IMR-90 (cell line): ENCODE measurements at regions not wholly inside any gene's neighbourhood (a gene's known extent, or its start where the extent isn't known, plus 50 kb on each side); places are given as distances from the start of the nearest gene placed in this dataset.

Experiments used
- ATAC-seq: fragments of 200-7000 bp; cut with Tn5 transposase; 2 replicates; pipeline ENCODE4 v1.9.1; 2020; ENCODE audit warnings: low read depth, mild to moderate bottlenecking, moderate library complexity
- BruUV-seq: library from RNA; stranded (reverse); fragments of 400-500 nt; replicated peaks from 2 replicates; lab custom pipeline; 2021; lab: Mats Ljungman, UMichigan
- CTCF ChIA-PET: fragments of 300-600 bp; formaldehyde crosslinking; extraction: SDS; loops from one replicate; lab custom pipeline; 2021; ENCODE audit warnings: antibody characterized with exemption; lab: Yijun Ruan, JAX
- POLR2A ChIA-PET: fragments of 300-600 bp; sonication (Branson Sonifier 250); formaldehyde crosslinking; loops from one replicate; lab custom pipeline; 2022; ENCODE audit warnings: antibody characterized with exemption; ENCODE audit not compliant: unreplicated experiment; lab: Charles Lee
- DNase-seq: peaks from one replicate; pipeline ENCODE4 v3.0.0; 2013
- H2AFZ ChIP-seq: replicated peaks from 2 replicates; pipeline ENCODE3; 2013; ENCODE audit warnings: low read length, mild to moderate bottlenecking; ENCODE audit not compliant: poor library complexity
- H2AK5ac ChIP-seq: 2 replicates; pipeline ENCODE4 v1.6.1; 2013; ENCODE audit warnings: low read depth, low read length, inconsistent platforms
- H2AK9ac ChIP-seq: replicated peaks from 2 replicates; pipeline ENCODE3; 2013; ENCODE audit warnings: mild to moderate bottlenecking, low read depth, low read length, moderate library complexity; ENCODE audit not compliant: poor library complexity
- H2BK120ac ChIP-seq: 2 replicates; pipeline ENCODE4 v1.6.1; 2013; ENCODE audit warnings: low read depth, low read length, inconsistent platforms
- H2BK15ac ChIP-seq: 3 replicates; pipeline ENCODE4 v1.6.1; 2013; ENCODE audit warnings: low read depth, low read length, inconsistent platforms
- H2BK20ac ChIP-seq: 2 replicates; pipeline ENCODE4 v1.6.1; 2013; ENCODE audit warnings: low read depth, mild to moderate bottlenecking, inconsistent platforms, low read length, moderate library complexity
- H2BK5ac ChIP-seq: 2 replicates; pipeline ENCODE4 v1.6.1; 2013; ENCODE audit warnings: mild to moderate bottlenecking, low read depth, low read length, inconsistent platforms; ENCODE audit not compliant: poor library complexity, severe bottlenecking
- H3K14ac ChIP-seq: replicated peaks from 2 replicates; pipeline ENCODE4 v1.6.1; 2013; ENCODE audit warnings: low read depth, low read length, inconsistent platforms
- H3K18ac ChIP-seq: 2 replicates; pipeline ENCODE4 v1.6.1; 2013; ENCODE audit warnings: low read depth, low read length, control low read depth
- H3K23ac ChIP-seq: 2 replicates; pipeline ENCODE4 v1.6.1; 2013; ENCODE audit warnings: low read depth, low read length, inconsistent platforms
- H3K27ac ChIP-seq: 2 replicates; pipeline ENCODE4 v1.5.1; 2013; ENCODE audit warnings: mild to moderate bottlenecking, control low read depth, low read length; ENCODE audit not compliant: insufficient read depth
- H3K27me3 ChIP-seq: 2 replicates; pipeline ENCODE4 v1.6.1; 2013; ENCODE audit warnings: low read length; ENCODE audit not compliant: control insufficient read depth, insufficient read depth
- H3K36me3 ChIP-seq: 2 replicates; pipeline ENCODE4 v1.6.1; 2013; ENCODE audit warnings: low read length, mixed read lengths; ENCODE audit not compliant: control insufficient read depth, insufficient read depth
- H3K4ac ChIP-seq: 2 replicates; pipeline ENCODE4 v1.6.1; 2013; ENCODE audit warnings: low read depth, low read length, inconsistent platforms
- H3K4me1 ChIP-seq: 2 replicates; pipeline ENCODE4 v1.6.1; 2013; ENCODE audit warnings: low read length, mixed read lengths; ENCODE audit not compliant: control insufficient read depth, insufficient read depth
- H3K4me2 ChIP-seq: 2 replicates; pipeline ENCODE4 v1.6.1; 2013; ENCODE audit warnings: low read depth, mild to moderate bottlenecking, control low read depth, low read length, moderate library complexity
- H3K4me3 ChIP-seq: 2 replicates; pipeline ENCODE4 v1.5.1; 2013; ENCODE audit warnings: low read depth, mild to moderate bottlenecking, control low read depth, low read length, moderate library complexity; ENCODE audit not compliant: insufficient read depth
- H3K56ac ChIP-seq: 2 replicates; pipeline ENCODE4 v1.6.1; 2013; ENCODE audit warnings: low read length, inconsistent platforms; ENCODE audit not compliant: insufficient read depth; ENCODE audit errors: extremely low read depth
- H3K79me1 ChIP-seq, 2 experiments: 2 replicates each; pipeline ENCODE4 v1.6.1; 2013; ENCODE audit warnings: low read length in 2 of 2, inconsistent platforms in 1 of 2, low read depth in 1 of 2
- H3K9ac ChIP-seq: 2 replicates; pipeline ENCODE4 v1.6.1; 2013; ENCODE audit warnings: low read depth, low read length, control low read depth
- H3K9me1 ChIP-seq: 2 replicates; pipeline ENCODE4 v1.6.1; 2013; ENCODE audit warnings: low read length, inconsistent platforms; ENCODE audit not compliant: insufficient read depth
- H3K9me3 ChIP-seq: 2 replicates; pipeline ENCODE4 v1.6.1; 2013; ENCODE audit warnings: low read length; ENCODE audit not compliant: control insufficient read depth, insufficient read depth
- H4K20me1 ChIP-seq: 2 replicates; pipeline ENCODE4 v1.6.1; 2013; ENCODE audit warnings: low read length, inconsistent platforms; ENCODE audit not compliant: insufficient read depth
- H4K5ac ChIP-seq: 2 replicates; pipeline ENCODE4 v1.6.1; 2013; ENCODE audit warnings: mild to moderate bottlenecking, low read depth, low read length, control low read depth
- H4K8ac ChIP-seq, 2 experiments: 2 replicates each; pipeline ENCODE4 v1.6.1; 2013; ENCODE audit warnings: low read depth in 2 of 2, low read length in 2 of 2, control low read depth in 1 of 2, inconsistent platforms in 1 of 2
- H4K91ac ChIP-seq: 2 replicates; pipeline ENCODE4 v1.6.1; 2013; ENCODE audit warnings: low read depth, low read length, inconsistent platforms; ENCODE audit not compliant: insufficient read depth
- BHLHE40 ChIP-seq: fragments of 150-350 bp; IDR thresholded peaks from 2 replicates; pipeline ENCODE4 v1.6.1; 2016; ENCODE audit warnings: mild to moderate bottlenecking, low read depth, low read length
- CEBPB ChIP-seq: IDR thresholded peaks from 2 replicates; pipeline ENCODE4 v1.6.1; 2012; ENCODE audit warnings: low read depth, low read length, improper control_type of control experiment
- CHD1 ChIP-seq: IDR thresholded peaks from 2 replicates; pipeline ENCODE4 v1.6.1; 2012; ENCODE audit warnings: low read depth, low read length, improper control_type of control experiment
- FOS ChIP-seq: fragments of 150-350 bp; IDR thresholded peaks from 2 replicates; pipeline ENCODE4 v1.6.1; 2016; ENCODE audit warnings: low read depth, low read length
- MAFK ChIP-seq: IDR thresholded peaks from 2 replicates; pipeline ENCODE4 v1.6.1; 2012; ENCODE audit warnings: low read depth, low read length, improper control_type of control experiment
- MAZ ChIP-seq: IDR thresholded peaks from 2 replicates; pipeline ENCODE4 v1.6.1; 2012; ENCODE audit warnings: low read depth, mild to moderate bottlenecking, low read length, improper control_type of control experiment, moderate library complexity, borderline replicate concordance
- NFE2L2 ChIP-seq: fragments of 150-350 bp; IDR thresholded peaks from 2 replicates; pipeline ENCODE4 v1.6.1; 2016; ENCODE audit warnings: low read depth, mild to moderate bottlenecking, low read length
- POLR2A ChIP-seq: IDR thresholded peaks from 2 replicates; pipeline ENCODE4 v1.6.1; 2012; ENCODE audit warnings: mild to moderate bottlenecking, low read depth, low read length
- RAD21 ChIP-seq: IDR thresholded peaks from 2 replicates; pipeline ENCODE4 v1.6.1; 2012; ENCODE audit warnings: low read length, improper control_type of control experiment
- RCOR1 ChIP-seq: IDR thresholded peaks from 2 replicates; pipeline ENCODE4 v1.6.1; 2012; ENCODE audit warnings: mild to moderate bottlenecking, low read length, improper control_type of control experiment; ENCODE audit not compliant: insufficient replicate concordance
- RFX5 ChIP-seq: IDR thresholded peaks from 2 replicates; pipeline ENCODE4 v1.8.0; 2012; ENCODE audit warnings: low read depth, mild to moderate bottlenecking, low read length, moderate library complexity
- SMC3 ChIP-seq: fragments of 150-350 bp; IDR thresholded peaks from 2 replicates; pipeline ENCODE4 v1.6.1; 2016; ENCODE audit warnings: low read depth, mild to moderate bottlenecking, antibody characterized with exemption, low read length, moderate library complexity
- dilution Hi-C: fragments of 300-500 bp; cut with HindIII; formaldehyde crosslinking; loops from one replicate; pipeline ENCODE4 v1.14.3; 2018; ENCODE audit warnings: low sequenced_read_pairs; ENCODE audit not compliant: unreplicated experiment
- in situ Hi-C: fragments of 300-500 bp; cut with MboI; formaldehyde crosslinking; loops from 3 replicates; pipeline ENCODE4 v1.14.3; 2019; ENCODE audit warnings: low sequenced_read_pairs, inconsistent platforms, mixed read lengths
- intact Hi-C: fragments of 100-400 bp; cut with micrococcal nuclease; formaldehyde crosslinking; loops from 2 replicates; pipeline ENCODE4 v1.10.0; 2022
- TF ChIP-seq, protein P1 (sequence below): conservative IDR thresholded peaks from 2 replicates; pipeline ENCODE4 v1.5.1; 2012; ENCODE audit warnings: mild to moderate bottlenecking, low read depth, low read length, improper control_type of control experiment
- TF ChIP-seq, protein P2 (sequence below): fragments of 150-350 bp; IDR thresholded peaks from 2 replicates; pipeline ENCODE4 v1.6.1; 2017; ENCODE audit warnings: mild to moderate bottlenecking, antibody characterized with exemption, low read length, low read depth
- TF ChIP-seq, protein P3 (sequence below): fragments of 150-350 bp; IDR thresholded peaks from 2 replicates; pipeline ENCODE4 v1.6.1; 2016; ENCODE audit warnings: low read depth, mild to moderate bottlenecking, low read length, moderate library complexity, borderline replicate concordance

DNA sequence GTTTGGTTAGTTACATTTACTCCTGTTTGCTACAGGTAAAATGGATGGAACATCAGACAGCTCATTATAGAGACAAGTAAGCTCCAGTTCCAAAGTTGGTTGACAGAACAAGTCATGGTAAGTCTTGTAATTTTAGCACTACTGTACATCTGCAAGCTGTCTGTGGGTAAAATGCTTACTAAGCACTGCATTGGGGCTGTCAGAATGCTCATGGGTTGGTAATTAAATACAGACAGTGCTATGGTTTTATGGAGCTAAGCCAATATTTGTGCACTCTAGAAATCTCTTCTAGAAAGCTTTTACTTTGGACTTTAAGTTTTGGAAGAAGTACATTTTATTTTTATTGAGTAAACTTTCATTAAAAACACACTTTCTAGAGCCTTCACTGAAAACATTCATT, 419.2 kb upstream of the MMS22L start:
- CTCF ChIA-PET = no interaction called here
- POLR2A ChIA-PET = no interaction called here
- H3K9me3 ChIP-seq = no peaks in the 10 kb centered on the region
- TF ChIP-seq RAD21 = no peak
- no peak for TF ChIP-seq RCOR1
- TF ChIP-seq SMC3 = no peak
- TF ChIP-seq, protein P1, sequence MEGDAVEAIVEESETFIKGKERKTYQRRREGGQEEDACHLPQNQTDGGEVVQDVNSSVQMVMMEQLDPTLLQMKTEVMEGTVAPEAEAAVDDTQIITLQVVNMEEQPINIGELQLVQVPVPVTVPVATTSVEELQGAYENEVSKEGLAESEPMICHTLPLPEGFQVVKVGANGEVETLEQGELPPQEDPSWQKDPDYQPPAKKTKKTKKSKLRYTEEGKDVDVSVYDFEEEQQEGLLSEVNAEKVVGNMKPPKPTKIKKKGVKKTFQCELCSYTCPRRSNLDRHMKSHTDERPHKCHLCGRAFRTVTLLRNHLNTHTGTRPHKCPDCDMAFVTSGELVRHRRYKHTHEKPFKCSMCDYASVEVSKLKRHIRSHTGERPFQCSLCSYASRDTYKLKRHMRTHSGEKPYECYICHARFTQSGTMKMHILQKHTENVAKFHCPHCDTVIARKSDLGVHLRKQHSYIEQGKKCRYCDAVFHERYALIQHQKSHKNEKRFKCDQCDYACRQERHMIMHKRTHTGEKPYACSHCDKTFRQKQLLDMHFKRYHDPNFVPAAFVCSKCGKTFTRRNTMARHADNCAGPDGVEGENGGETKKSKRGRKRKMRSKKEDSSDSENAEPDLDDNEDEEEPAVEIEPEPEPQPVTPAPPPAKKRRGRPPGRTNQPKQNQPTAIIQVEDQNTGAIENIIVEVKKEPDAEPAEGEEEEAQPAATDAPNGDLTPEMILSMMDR = no peak
- no peak for TF ChIP-seq NFE2L2
- TF ChIP-seq MAZ = no peak
- no peak for TF ChIP-seq RFX5
- TF ChIP-seq MAFK = no peak
- TF ChIP-seq BHLHE40 = no peak
- TF ChIP-seq, protein P2, sequence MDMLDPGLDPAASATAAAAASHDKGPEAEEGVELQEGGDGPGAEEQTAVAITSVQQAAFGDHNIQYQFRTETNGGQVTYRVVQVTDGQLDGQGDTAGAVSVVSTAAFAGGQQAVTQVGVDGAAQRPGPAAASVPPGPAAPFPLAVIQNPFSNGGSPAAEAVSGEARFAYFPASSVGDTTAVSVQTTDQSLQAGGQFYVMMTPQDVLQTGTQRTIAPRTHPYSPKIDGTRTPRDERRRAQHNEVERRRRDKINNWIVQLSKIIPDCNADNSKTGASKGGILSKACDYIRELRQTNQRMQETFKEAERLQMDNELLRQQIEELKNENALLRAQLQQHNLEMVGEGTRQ = no peak
- TF ChIP-seq FOS = no peak
- TF ChIP-seq, protein P3, sequence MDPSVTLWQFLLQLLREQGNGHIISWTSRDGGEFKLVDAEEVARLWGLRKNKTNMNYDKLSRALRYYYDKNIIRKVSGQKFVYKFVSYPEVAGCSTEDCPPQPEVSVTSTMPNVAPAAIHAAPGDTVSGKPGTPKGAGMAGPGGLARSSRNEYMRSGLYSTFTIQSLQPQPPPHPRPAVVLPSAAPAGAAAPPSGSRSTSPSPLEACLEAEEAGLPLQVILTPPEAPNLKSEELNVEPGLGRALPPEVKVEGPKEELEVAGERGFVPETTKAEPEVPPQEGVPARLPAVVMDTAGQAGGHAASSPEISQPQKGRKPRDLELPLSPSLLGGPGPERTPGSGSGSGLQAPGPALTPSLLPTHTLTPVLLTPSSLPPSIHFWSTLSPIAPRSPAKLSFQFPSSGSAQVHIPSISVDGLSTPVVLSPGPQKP = no peak
- no peak for TF ChIP-seq CEBPB
- TF ChIP-seq CHD1 = no peak
- TF ChIP-seq POLR2A = no peak
- H4K20me1 ChIP-seq = no peaks in the 10 kb centered on the region
- no peaks in the 10 kb centered on the region for H3K9me1 ChIP-seq
- H2BK15ac ChIP-seq = no peak overlapping the region
- in situ Hi-C loops (no loop called here), intact Hi-C loops (no loop called here), dilution Hi-C loops (no loop called here)
- no peak overlapping the region for H2BK120ac ChIP-seq
- H3K36me3 ChIP-seq = no peaks in the 10 kb centered on the region
- H4K91ac ChIP-seq = no peak overlapping the region
- no peak overlapping the region for H3K23ac ChIP-seq
- H3K79me1 ChIP-seq = no peaks in the 10 kb centered on the region
- H3K27me3 ChIP-seq = no peaks in the 10 kb centered on the region
- H3K18ac ChIP-seq = no peak overlapping the region
- H3K56ac ChIP-seq = no peak overlapping the region
- H3K4me2 ChIP-seq = no peak overlapping the region
- H2AFZ ChIP-seq = no peak overlapping the region
- no peak overlapping the region for H4K8ac ChIP-seq
- H2BK5ac ChIP-seq = no peak overlapping the region
- no peak overlapping the region for H3K4me3 ChIP-seq
- H3K4me1 ChIP-seq = no peaks in the 10 kb centered on the region
- H4K5ac ChIP-seq = no peak overlapping the region
- no TSS peak for BruUV-seq
- no peak overlapping the region for H3K14ac ChIP-seq
- H3K27ac ChIP-seq = no peak overlapping the region
- ATAC-seq (no peak), DNase-seq (no peak)
- H2AK5ac ChIP-seq = no peak overlapping the region
- no peak overlapping the region for H3K4ac ChIP-seq
- no peak overlapping the region for H2BK20ac ChIP-seq
- no peak overlapping the region for H3K9ac ChIP-seq
- no peak overlapping the region for H2AK9ac ChIP-seq
